Sigmoid colon (tissue), 4 donors: ENCODE measurements at regions not wholly inside any gene's neighbourhood (a gene's known extent, or its start where the extent isn't known, plus 50 kb on each side); places are given as distances from the start of the nearest gene placed in this dataset.

ENCODE experiments used
- EP300 ChIP-seq, 4 donors: sonication (generic); formaldehyde crosslinking; IDR thresholded peaks; one replicate each; pipeline ENCODE4 v1.6.1; 2017; ENCODE audit warnings: antibody characterized with exemption in 4 of 4
- POLR2A ChIP-seq, 2 donors: fragments of 450-650 bp; IDR thresholded peaks; one replicate each; pipeline ENCODE4 v1.6.1; 2016; ENCODE audit warnings: antibody characterized with exemption in 2 of 2, mild to moderate bottlenecking in 2 of 2, moderate library complexity in 2 of 2
- POLR2AphosphoS5 ChIP-seq, 4 donors: sonication (generic); formaldehyde crosslinking; IDR thresholded peaks; one replicate each; pipeline ENCODE4 v1.6.1; 2017; ENCODE audit warnings: antibody characterized with exemption in 4 of 4
- TF ChIP-seq, protein P1 (sequence below), 4 experiments: fragments of 450-650 bp in 3 of 4; fragments of 200-600 bp in 1 of 4; IDR thresholded peaks; one replicate each; pipeline ENCODE4 v1.5.1; 2016 to 2019; ENCODE audit warnings: antibody characterized with exemption in 4 of 4, mild to moderate bottlenecking in 3 of 4, moderate library complexity in 2 of 4

DNA sequence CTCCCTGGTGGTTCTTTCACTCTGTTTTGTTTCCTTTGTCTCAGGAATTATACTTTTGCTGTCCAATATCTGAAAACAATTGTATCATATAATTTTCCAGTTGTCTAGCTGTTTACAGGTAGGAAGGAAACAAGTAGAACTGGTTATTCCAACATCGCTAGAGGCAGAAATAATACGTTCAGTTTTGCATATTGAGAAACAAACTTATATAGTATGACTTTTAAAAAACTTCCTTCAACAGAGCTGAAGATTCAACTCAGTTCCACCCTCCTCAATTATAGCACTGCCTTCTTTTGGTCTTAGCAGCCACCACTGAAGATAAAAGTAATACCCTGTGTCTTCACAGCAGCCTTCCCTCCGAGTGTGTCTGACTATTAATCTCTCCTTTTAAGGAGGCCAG, 214.3 kb downstream of the EFCAB11 start:
- TF ChIP-seq, protein P1, sequence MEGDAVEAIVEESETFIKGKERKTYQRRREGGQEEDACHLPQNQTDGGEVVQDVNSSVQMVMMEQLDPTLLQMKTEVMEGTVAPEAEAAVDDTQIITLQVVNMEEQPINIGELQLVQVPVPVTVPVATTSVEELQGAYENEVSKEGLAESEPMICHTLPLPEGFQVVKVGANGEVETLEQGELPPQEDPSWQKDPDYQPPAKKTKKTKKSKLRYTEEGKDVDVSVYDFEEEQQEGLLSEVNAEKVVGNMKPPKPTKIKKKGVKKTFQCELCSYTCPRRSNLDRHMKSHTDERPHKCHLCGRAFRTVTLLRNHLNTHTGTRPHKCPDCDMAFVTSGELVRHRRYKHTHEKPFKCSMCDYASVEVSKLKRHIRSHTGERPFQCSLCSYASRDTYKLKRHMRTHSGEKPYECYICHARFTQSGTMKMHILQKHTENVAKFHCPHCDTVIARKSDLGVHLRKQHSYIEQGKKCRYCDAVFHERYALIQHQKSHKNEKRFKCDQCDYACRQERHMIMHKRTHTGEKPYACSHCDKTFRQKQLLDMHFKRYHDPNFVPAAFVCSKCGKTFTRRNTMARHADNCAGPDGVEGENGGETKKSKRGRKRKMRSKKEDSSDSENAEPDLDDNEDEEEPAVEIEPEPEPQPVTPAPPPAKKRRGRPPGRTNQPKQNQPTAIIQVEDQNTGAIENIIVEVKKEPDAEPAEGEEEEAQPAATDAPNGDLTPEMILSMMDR (IDR thresholded peaks at IDR 0.05), result no peak
- TF ChIP-seq EP300 (IDR thresholded peaks at IDR 0.05) (no peak), POLR2A (IDR thresholded peaks at IDR 0.05) (no peak), POLR2AphosphoS5 (IDR thresholded peaks at IDR 0.05) (no peak)
